SU-DHL-6 (cell line): ENCODE measurements at regions not wholly inside any gene's neighbourhood (a gene's known extent, or its start where the extent isn't known, plus 50 kb on each side); places are given as distances from the start of the nearest gene placed in this dataset.

Source experiments
- EZH2phosphoT487 ChIP-seq: fragments of 200-600 bp; sonication (generic), shearing (Covaris generic); conservative IDR thresholded peaks from 2 replicates; pipeline ENCODE4 v1.6.1; 2018; ENCODE audit warnings: mild to moderate bottlenecking, antibody characterized with exemption, low read length, moderate library complexity, mixed read lengths
- TF ChIP-seq, protein P1 (sequence below): fragments of 200-600 bp; sonication (generic); IDR thresholded peaks from one replicate; pipeline ENCODE4 v1.5.1; 2017; ENCODE audit warnings: antibody characterized with exemption, mild to moderate bottlenecking, low read length, moderate library complexity; ENCODE audit not compliant: insufficient read depth, poor library complexity, severe bottlenecking

DNA sequence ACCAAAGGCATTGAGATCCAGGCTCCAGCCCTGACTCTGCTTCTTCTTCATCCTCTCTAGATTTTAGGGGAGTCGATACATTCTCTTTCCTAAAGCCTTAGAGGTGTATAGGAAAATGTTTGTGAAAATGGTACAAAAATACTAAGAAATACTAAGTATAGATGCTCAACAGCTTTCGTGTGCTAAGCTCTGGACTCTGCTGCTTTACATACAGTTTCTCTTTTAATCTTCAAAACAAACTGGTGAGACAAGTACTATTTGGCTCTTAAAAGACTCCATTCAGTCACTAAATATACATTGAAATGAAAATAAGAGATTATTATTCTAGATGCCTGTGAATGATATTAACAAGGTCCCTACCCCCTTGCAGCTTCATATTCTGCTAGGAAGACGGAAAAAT lies 174.5 kb upstream of the TRPM3 start:
- TF ChIP-seq, protein P1, sequence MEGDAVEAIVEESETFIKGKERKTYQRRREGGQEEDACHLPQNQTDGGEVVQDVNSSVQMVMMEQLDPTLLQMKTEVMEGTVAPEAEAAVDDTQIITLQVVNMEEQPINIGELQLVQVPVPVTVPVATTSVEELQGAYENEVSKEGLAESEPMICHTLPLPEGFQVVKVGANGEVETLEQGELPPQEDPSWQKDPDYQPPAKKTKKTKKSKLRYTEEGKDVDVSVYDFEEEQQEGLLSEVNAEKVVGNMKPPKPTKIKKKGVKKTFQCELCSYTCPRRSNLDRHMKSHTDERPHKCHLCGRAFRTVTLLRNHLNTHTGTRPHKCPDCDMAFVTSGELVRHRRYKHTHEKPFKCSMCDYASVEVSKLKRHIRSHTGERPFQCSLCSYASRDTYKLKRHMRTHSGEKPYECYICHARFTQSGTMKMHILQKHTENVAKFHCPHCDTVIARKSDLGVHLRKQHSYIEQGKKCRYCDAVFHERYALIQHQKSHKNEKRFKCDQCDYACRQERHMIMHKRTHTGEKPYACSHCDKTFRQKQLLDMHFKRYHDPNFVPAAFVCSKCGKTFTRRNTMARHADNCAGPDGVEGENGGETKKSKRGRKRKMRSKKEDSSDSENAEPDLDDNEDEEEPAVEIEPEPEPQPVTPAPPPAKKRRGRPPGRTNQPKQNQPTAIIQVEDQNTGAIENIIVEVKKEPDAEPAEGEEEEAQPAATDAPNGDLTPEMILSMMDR: no peak
- no peak for TF ChIP-seq EZH2phosphoT487
